ENCODE measurements at regions not wholly inside any gene's neighbourhood (a gene's known extent, or its start where the extent isn't known, plus 50 kb on each side); places are given as distances from the start of the nearest gene placed in this dataset.
"Not testable (repeated sequence)": the region's sequence is repeated elsewhere in the genome, so short reads cannot be mapped to it uniquely, and the experiment has no call there.

- H3K36me3 ChIP-seq (ENCODE audit: control insufficient read depth in 2 of 3, insufficient read depth in 3 of 3, low read length in 3 of 3); H3K27ac ChIP-seq (ENCODE audit: low read depth in 2 of 2, low read length in 2 of 2); H3K27me3 ChIP-seq (ENCODE audit: control insufficient read depth, insufficient read depth, low read length); intact Hi-C loops (cut with DNase I); H3K4me3 ChIP-seq (ENCODE audit: low read length in 3 of 3); FAIRE-seq; DNase-seq; H3K9me3 ChIP-seq (ENCODE audit: control insufficient read depth in 2 of 3, insufficient read depth in 1 of 3, low read length in 3 of 3); H3K4me1 ChIP-seq (ENCODE audit: control insufficient read depth in 2 of 3, insufficient read depth in 2 of 3, low read depth in 1 of 3, low read length in 3 of 3); H3K9ac ChIP-seq (ENCODE audit: low read length in 3 of 3): not testable (repeated sequence)
Measured at GRCh38 chr1:146322893-146323292, 94.1 kb upstream of the NOTCH2NLA start.

DNA sequence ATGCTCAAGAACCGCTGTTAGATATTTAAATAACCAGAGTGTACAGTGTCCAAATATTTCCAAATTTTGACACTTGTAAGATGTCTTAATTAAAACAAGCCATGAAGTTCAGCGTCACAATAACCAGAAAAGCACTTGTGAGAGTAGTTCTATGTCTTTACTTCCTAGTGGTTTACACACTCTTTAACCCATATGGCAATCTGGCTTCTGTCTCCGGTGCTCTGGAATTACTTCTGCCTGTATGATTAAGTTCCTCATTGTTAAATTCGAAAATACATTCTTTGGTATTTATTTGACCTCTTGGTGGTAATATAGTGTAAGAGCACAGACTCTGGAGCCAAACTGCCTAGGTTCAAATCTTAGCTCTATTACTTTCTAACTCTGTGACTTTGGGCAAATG, 89.9 kb upstream of the NOTCH2NLA start:
- H3K27ac ChIP-seq (ENCODE audit: low read depth in 2 of 2, low read length in 2 of 2); H3K9me3 ChIP-seq (ENCODE audit: control insufficient read depth in 2 of 3, insufficient read depth in 1 of 3, low read length in 3 of 3); H3K27me3 ChIP-seq (ENCODE audit: control insufficient read depth, insufficient read depth, low read length); H3K36me3 ChIP-seq (ENCODE audit: control insufficient read depth in 2 of 3, insufficient read depth in 3 of 3, low read length in 3 of 3); intact Hi-C loops (cut with DNase I); H3K4me1 ChIP-seq (ENCODE audit: control insufficient read depth in 2 of 3, insufficient read depth in 2 of 3, low read depth in 1 of 3, low read length in 3 of 3); H3K9ac ChIP-seq (ENCODE audit: low read length in 3 of 3); DNase-seq; FAIRE-seq; H3K4me3 ChIP-seq (ENCODE audit: low read length in 3 of 3): not testable (repeated sequence)

DNA sequence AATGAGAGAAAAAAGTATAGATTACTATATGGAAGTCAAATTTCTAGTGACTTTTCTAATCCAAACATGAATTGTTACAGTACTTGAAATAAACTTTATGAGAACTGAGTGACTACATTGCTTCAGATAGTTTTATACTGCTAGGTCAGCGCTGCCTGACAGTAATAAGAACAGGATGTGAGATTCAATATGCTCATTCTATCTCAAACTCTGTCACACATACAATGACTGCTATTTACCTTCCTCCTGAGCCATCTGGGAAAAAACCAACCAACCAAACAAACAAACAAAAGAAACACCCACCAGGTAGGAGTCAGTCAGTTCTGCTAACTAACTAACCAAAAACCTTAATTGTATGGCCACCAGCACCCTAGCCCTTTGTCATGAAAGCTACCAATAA, 89.0 kb upstream of the NOTCH2NLA start:
- DNase-seq; H3K4me3 ChIP-seq (ENCODE audit: low read length in 3 of 3); H3K9me3 ChIP-seq (ENCODE audit: control insufficient read depth in 2 of 3, insufficient read depth in 1 of 3, low read length in 3 of 3); H3K9ac ChIP-seq (ENCODE audit: low read length in 3 of 3); intact Hi-C loops (cut with DNase I); H3K36me3 ChIP-seq (ENCODE audit: control insufficient read depth in 2 of 3, insufficient read depth in 3 of 3, low read length in 3 of 3); FAIRE-seq; H3K4me1 ChIP-seq (ENCODE audit: control insufficient read depth in 2 of 3, insufficient read depth in 2 of 3, low read depth in 1 of 3, low read length in 3 of 3); H3K27ac ChIP-seq (ENCODE audit: low read depth in 2 of 2, low read length in 2 of 2); H3K27me3 ChIP-seq (ENCODE audit: control insufficient read depth, insufficient read depth, low read length): not testable (repeated sequence)

- DNase-seq; H3K9me3 ChIP-seq (ENCODE audit: control insufficient read depth in 2 of 3, insufficient read depth in 1 of 3, low read length in 3 of 3); H3K27me3 ChIP-seq (ENCODE audit: control insufficient read depth, insufficient read depth, low read length); H3K27ac ChIP-seq (ENCODE audit: low read depth in 2 of 2, low read length in 2 of 2); H3K36me3 ChIP-seq (ENCODE audit: control insufficient read depth in 2 of 3, insufficient read depth in 3 of 3, low read length in 3 of 3); intact Hi-C loops (cut with DNase I); H3K4me3 ChIP-seq (ENCODE audit: low read length in 3 of 3); H3K4me1 ChIP-seq (ENCODE audit: control insufficient read depth in 2 of 3, insufficient read depth in 2 of 3, low read depth in 1 of 3, low read length in 3 of 3); FAIRE-seq; H3K9ac ChIP-seq (ENCODE audit: low read length in 3 of 3): not testable (repeated sequence)
Measured at GRCh38 chr1:146314449-146315246, 85.8 kb upstream of the NOTCH2NLA start.

DNA sequence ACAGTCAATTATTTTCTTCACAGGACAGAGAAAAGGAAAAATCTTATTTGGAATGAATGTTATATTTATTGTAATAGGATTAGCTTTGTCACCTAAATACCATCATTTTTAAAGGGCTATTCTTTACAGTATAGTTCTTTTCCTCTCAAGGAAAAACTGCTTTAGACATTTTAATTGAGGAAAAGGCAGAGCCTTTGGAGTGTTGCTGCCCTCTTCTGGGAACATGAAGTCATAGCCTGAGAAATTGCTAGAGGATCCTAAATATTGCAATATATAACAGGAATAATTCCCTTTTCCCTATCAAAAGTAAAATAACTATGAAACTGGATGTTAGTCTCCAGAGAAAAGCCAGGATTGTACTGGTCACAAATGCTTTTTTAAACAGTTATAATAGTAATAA, 81.8 kb upstream of the NOTCH2NLA start:
- H3K9ac ChIP-seq (ENCODE audit: low read length in 3 of 3); H3K27ac ChIP-seq (ENCODE audit: low read depth in 2 of 2, low read length in 2 of 2); H3K9me3 ChIP-seq (ENCODE audit: control insufficient read depth in 2 of 3, insufficient read depth in 1 of 3, low read length in 3 of 3); H3K4me1 ChIP-seq (ENCODE audit: control insufficient read depth in 2 of 3, insufficient read depth in 2 of 3, low read depth in 1 of 3, low read length in 3 of 3); intact Hi-C loops (cut with DNase I); H3K36me3 ChIP-seq (ENCODE audit: control insufficient read depth in 2 of 3, insufficient read depth in 3 of 3, low read length in 3 of 3); FAIRE-seq; H3K27me3 ChIP-seq (ENCODE audit: control insufficient read depth, insufficient read depth, low read length); DNase-seq; H3K4me3 ChIP-seq (ENCODE audit: low read length in 3 of 3): not testable (repeated sequence)

- H3K27ac ChIP-seq (ENCODE audit: low read depth in 2 of 2, low read length in 2 of 2); DNase-seq; FAIRE-seq; H3K27me3 ChIP-seq (ENCODE audit: control insufficient read depth, insufficient read depth, low read length); H3K36me3 ChIP-seq (ENCODE audit: control insufficient read depth in 2 of 3, insufficient read depth in 3 of 3, low read length in 3 of 3); intact Hi-C loops (cut with DNase I); H3K9me3 ChIP-seq (ENCODE audit: control insufficient read depth in 2 of 3, insufficient read depth in 1 of 3, low read length in 3 of 3); H3K9ac ChIP-seq (ENCODE audit: low read length in 3 of 3); H3K4me3 ChIP-seq (ENCODE audit: low read length in 3 of 3); H3K4me1 ChIP-seq (ENCODE audit: control insufficient read depth in 2 of 3, insufficient read depth in 2 of 3, low read depth in 1 of 3, low read length in 3 of 3): not testable (repeated sequence)
Measured at GRCh38 chr1:146309427-146309826, 80.6 kb upstream of the NOTCH2NLA start.

DNA sequence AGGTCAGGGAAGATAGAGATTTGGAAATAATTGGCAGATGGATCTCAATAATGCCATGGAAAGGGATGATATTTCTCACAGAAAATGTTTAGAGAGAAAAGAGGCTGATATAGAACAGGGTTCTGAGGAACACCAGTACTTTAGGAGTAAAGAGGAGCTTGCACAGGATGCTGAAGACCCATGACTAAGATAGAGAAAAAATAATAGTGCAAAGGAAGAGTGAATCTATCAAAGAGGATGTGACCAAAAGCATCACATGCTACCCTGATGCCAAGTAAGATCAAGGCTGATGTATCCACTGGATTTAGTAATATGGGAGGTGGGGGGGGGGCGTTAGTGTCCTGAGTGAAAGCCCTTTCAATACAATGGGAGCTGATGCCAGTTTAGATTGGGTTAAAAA, 80.1 kb upstream of the NOTCH2NLA start:
- FAIRE-seq; H3K27me3 ChIP-seq (ENCODE audit: control insufficient read depth, insufficient read depth, low read length); H3K4me3 ChIP-seq (ENCODE audit: low read length in 3 of 3); H3K9me3 ChIP-seq (ENCODE audit: control insufficient read depth in 2 of 3, insufficient read depth in 1 of 3, low read length in 3 of 3); H3K27ac ChIP-seq (ENCODE audit: low read depth in 2 of 2, low read length in 2 of 2); H3K4me1 ChIP-seq (ENCODE audit: control insufficient read depth in 2 of 3, insufficient read depth in 2 of 3, low read depth in 1 of 3, low read length in 3 of 3); DNase-seq; H3K36me3 ChIP-seq (ENCODE audit: control insufficient read depth in 2 of 3, insufficient read depth in 3 of 3, low read length in 3 of 3); intact Hi-C loops (cut with DNase I); H3K9ac ChIP-seq (ENCODE audit: low read length in 3 of 3): not testable (repeated sequence)

DNA sequence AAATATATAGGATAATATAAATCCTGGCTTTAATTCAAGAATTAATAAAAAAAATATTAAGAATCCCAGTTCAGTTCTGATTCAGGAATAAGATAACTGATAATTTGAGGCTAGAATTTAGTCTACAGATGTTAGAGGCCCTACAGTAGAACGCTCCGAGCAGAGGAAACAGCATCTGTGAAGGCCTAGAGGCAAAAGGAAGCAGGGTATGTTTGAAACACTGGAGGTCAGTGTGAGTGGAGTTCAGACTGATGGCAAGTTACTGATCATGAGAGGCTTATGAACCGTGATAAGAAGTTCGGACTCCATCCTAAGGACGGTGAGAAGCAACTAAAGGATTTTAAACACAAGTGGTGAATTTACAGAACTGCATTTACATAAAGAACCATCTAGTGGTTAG, 79.3 kb upstream of the NOTCH2NLA start:
- H3K36me3 ChIP-seq (ENCODE audit: control insufficient read depth in 2 of 3, insufficient read depth in 3 of 3, low read length in 3 of 3); intact Hi-C loops (cut with DNase I): not testable (repeated sequence)

More for the DNA sequence above, 79.3 kb upstream of the NOTCH2NLA start:
- H3K4me1 ChIP-seq (ENCODE audit: control insufficient read depth in 2 of 3, insufficient read depth in 2 of 3, low read depth in 1 of 3, low read length in 3 of 3); DNase-seq; H3K27me3 ChIP-seq (ENCODE audit: control insufficient read depth, insufficient read depth, low read length); H3K27ac ChIP-seq (ENCODE audit: low read depth in 2 of 2, low read length in 2 of 2); H3K9me3 ChIP-seq (ENCODE audit: control insufficient read depth in 2 of 3, insufficient read depth in 1 of 3, low read length in 3 of 3); FAIRE-seq; H3K4me3 ChIP-seq (ENCODE audit: low read length in 3 of 3); H3K9ac ChIP-seq (ENCODE audit: low read length in 3 of 3): not testable (repeated sequence)
